H1 (cell line): ENCODE measurements at regions not wholly inside any gene's neighbourhood (a gene's known extent, or its start where the extent isn't known, plus 50 kb on each side); places are given as distances from the start of the nearest gene placed in this dataset.

Experiments used
- CTCF ChIA-PET: fragments of 300-600 bp; sonication (Branson Sonifier 250); formaldehyde crosslinking; loops from one replicate; lab custom pipeline; 2021; ENCODE audit not compliant: partially characterized antibody; lab: Charles Lee
- POLR2A ChIA-PET: fragments of 300-600 bp; sonication (Branson Sonifier 250); formaldehyde crosslinking; loops from one replicate; lab custom pipeline; 2021; ENCODE audit warnings: inconsistent platforms; ENCODE audit not compliant: partially characterized antibody; lab: Charles Lee
- DNase-seq, 2 experiments: peaks; one replicate each; pipeline versions ENCODE4 v3.0.0 to v3.0.0-alpha.2; 2010 to 2022; ENCODE audit warnings: low spot score in 2 of 2, low read depth in 1 of 2, mixed read lengths in 1 of 2
- FAIRE-seq: peaks from 2 replicates; lab custom pipeline; 2011; peaks lifted over from hg19 to GRCh38; lab: Jason Lieb, UNC
- H2AFZ ChIP-seq: 2 replicates; pipeline ENCODE4 v1.8.1; 2012; ENCODE audit warnings: low read length, inconsistent platforms
- H2AK5ac ChIP-seq: 2 replicates; pipeline ENCODE4 v1.6.1; 2013; ENCODE audit warnings: low read depth, low read length
- H2BK120ac ChIP-seq: replicated peaks from 2 replicates; pipeline ENCODE3; 2013; ENCODE audit warnings: low read depth, low read length, inconsistent platforms
- H2BK12ac ChIP-seq: 2 replicates; pipeline ENCODE4 v1.6.1; 2013; ENCODE audit warnings: low read depth, low read length
- H2BK15ac ChIP-seq: 2 replicates; pipeline ENCODE4 v1.6.1; 2013; ENCODE audit warnings: low read length
- H2BK20ac ChIP-seq: 2 replicates; pipeline ENCODE4 v1.6.1; 2013; ENCODE audit warnings: low read length
- H2BK5ac ChIP-seq: 2 replicates; pipeline ENCODE4 v1.6.1; 2013; ENCODE audit warnings: low read depth, low read length
- H3K14ac ChIP-seq: 2 replicates; pipeline ENCODE4 v1.6.1; 2013; ENCODE audit warnings: inconsistent platforms; ENCODE audit not compliant: insufficient read length
- H3K18ac ChIP-seq: 2 replicates; pipeline ENCODE4 v1.6.1; 2013; ENCODE audit warnings: low read length; ENCODE audit errors: extremely low read depth
- H3K23ac ChIP-seq: 2 replicates; pipeline ENCODE4 v1.6.1; 2013; ENCODE audit warnings: inconsistent platforms; ENCODE audit not compliant: insufficient read length
- H3K23me2 ChIP-seq: 2 replicates; pipeline ENCODE4 v1.6.1; 2013; ENCODE audit warnings: low read depth, low read length
- H3K27ac ChIP-seq: 2 replicates; pipeline ENCODE4 v1.6.1; 2011; ENCODE audit warnings: low read depth, low read length, inconsistent platforms
- H3K27me3 ChIP-seq, 4 experiments: replicated peaks in 1 of 4; 1 replicate in 1 of 4; 2 replicates in 3 of 4; pipeline versions ENCODE4 v1.6.1 to v1.8.1; 2011 to 2013; ENCODE audit warnings: low read length in 3 of 4, mild to moderate bottlenecking in 3 of 4, inconsistent platforms in 2 of 4, mixed read lengths in 2 of 4, moderate library complexity in 1 of 4; ENCODE audit not compliant: control insufficient read depth in 3 of 4, insufficient read depth in 3 of 4; ENCODE audit errors: extremely low read depth in 1 of 4
- H3K36me3 ChIP-seq, 4 experiments: 2 replicates each; pipeline versions ENCODE4 v1.6.1 to v1.8.1; 2011 to 2013; ENCODE audit warnings: mild to moderate bottlenecking in 4 of 4, low read length in 3 of 4, moderate library complexity in 2 of 4, control low read depth in 1 of 4, inconsistent platforms in 1 of 4; ENCODE audit not compliant: insufficient read depth in 4 of 4, control insufficient read depth in 2 of 4
- H3K4ac ChIP-seq: replicated peaks from 2 replicates; pipeline ENCODE3; 2013; ENCODE audit warnings: low read length, low read depth, mixed read lengths, inconsistent platforms; ENCODE audit not compliant: insufficient read length
- H3K4me1 ChIP-seq, 4 experiments: replicated peaks in 1 of 4; 1 replicate in 1 of 4; 2 replicates in 3 of 4; pipeline versions ENCODE4 v1.6.1 to v1.8.1; 2011 to 2013; ENCODE audit warnings: low read length in 3 of 4, inconsistent platforms in 2 of 4, mixed read lengths in 1 of 4; ENCODE audit not compliant: insufficient read depth in 4 of 4, control insufficient read depth in 3 of 4
- H3K4me2 ChIP-seq, 2 experiments: 2 replicates each; pipeline versions ENCODE4 v1.6.1 to v1.8.1; 2011 to 2013; ENCODE audit warnings: low read depth in 2 of 2, low read length in 2 of 2, control low read depth in 1 of 2, inconsistent platforms in 1 of 2, mild to moderate bottlenecking in 1 of 2; ENCODE audit not compliant: insufficient read depth in 1 of 2
- H3K4me3 ChIP-seq, 4 experiments: fragments of 200-600, 300-600 bp in 1 of 4; sonication (generic), shearing (Covaris generic), sonication (Bioruptor Twin) in 1 of 4; 2 replicates each; pipeline versions ENCODE4 v1.5.1 to v1.8.1; 2011 to 2016; ENCODE audit warnings: low read length in 4 of 4, low read depth in 3 of 4, control low read depth in 2 of 4, inconsistent platforms in 2 of 4, mild to moderate bottlenecking in 2 of 4, mixed read lengths in 1 of 4, moderate library complexity in 1 of 4; ENCODE audit not compliant: insufficient read depth in 2 of 4; ENCODE audit errors: extremely low read depth in 1 of 4
- H3K56ac ChIP-seq: replicated peaks from 2 replicates; pipeline ENCODE3; 2013; ENCODE audit warnings: low read depth, mild to moderate bottlenecking, mixed read lengths, low read length, inconsistent platforms; ENCODE audit not compliant: insufficient read length
- H3K79me1 ChIP-seq: 2 replicates; pipeline ENCODE4 v1.6.1; 2013; ENCODE audit warnings: low read depth, low read length, control low read depth
- H3K79me2 ChIP-seq, 2 experiments: 2 replicates each; pipeline versions ENCODE4 v1.6.1 to v1.8.1; 2012 to 2013; ENCODE audit warnings: low read length in 2 of 2, mild to moderate bottlenecking in 2 of 2, inconsistent platforms in 1 of 2; ENCODE audit not compliant: insufficient read depth in 2 of 2, control insufficient read depth in 1 of 2
- H3K9ac ChIP-seq, 4 experiments: replicated peaks in 1 of 4; 1 replicate in 1 of 4; 2 replicates in 3 of 4; pipeline versions ENCODE4 v1.6.1 to v1.8.1; 2011 to 2013; ENCODE audit warnings: low read depth in 3 of 4, low read length in 3 of 4, control low read depth in 2 of 4, mild to moderate bottlenecking in 2 of 4, moderate library complexity in 2 of 4, inconsistent platforms in 1 of 4; ENCODE audit errors: extremely low read depth in 1 of 4
- H3K9me3 ChIP-seq, 2 experiments: 2 replicates each; pipeline versions ENCODE4 v1.6.1 to v1.8.1; 2012 to 2013; ENCODE audit warnings: mild to moderate bottlenecking in 2 of 2, moderate library complexity in 2 of 2, control low read depth in 1 of 2, inconsistent platforms in 1 of 2, low read depth in 1 of 2, low read length in 1 of 2, mixed read lengths in 1 of 2; ENCODE audit not compliant: insufficient read depth in 2 of 2
- H4K20me1 ChIP-seq, 2 experiments: replicated peaks in 1 of 2; 2 replicates each; pipeline versions ENCODE3 to v1.8.1; 2011 to 2013; ENCODE audit warnings: inconsistent platforms in 2 of 2, low read length in 2 of 2, mild to moderate bottlenecking in 1 of 2; ENCODE audit not compliant: insufficient read depth in 2 of 2, control insufficient read depth in 1 of 2
- H4K5ac ChIP-seq: 2 replicates; pipeline ENCODE4 v1.6.1; 2013; ENCODE audit warnings: low read length, low read depth, mixed read lengths, inconsistent platforms; ENCODE audit not compliant: insufficient read length
- H4K8ac ChIP-seq: 2 replicates; pipeline ENCODE4 v1.8.0; 2013; ENCODE audit warnings: mild to moderate bottlenecking, moderate library complexity, low read length, inconsistent platforms; ENCODE audit not compliant: insufficient read depth; ENCODE audit errors: extremely low read depth
- H4K91ac ChIP-seq: replicated peaks from 2 replicates; pipeline ENCODE3; 2013; ENCODE audit warnings: low read length, mixed read lengths, inconsistent platforms; ENCODE audit not compliant: insufficient read length
- WGBS, 2 experiments: shearing (Covaris generic) in 1 of 2; methylation state at CpG; one replicate each; pipeline versions ENCODE4 v1.1.6 to v1.1.7; 2013 to 2015; ENCODE audit warnings: low lambda C conversion rate in 2 of 2, mixed read lengths in 2 of 2, inconsistent platforms in 1 of 2, low coverage in 1 of 2, missing lambda C conversion rate in 1 of 2; ENCODE audit not compliant: insufficient replicate concordance in 2 of 2, insufficient coverage in 1 of 2, insufficient read length in 1 of 2; ENCODE audit errors: extremely low coverage in 1 of 2, missing lambda C conversion rate in 1 of 2; 5-methylcytosine and 5-hydroxymethylcytosine counted together
- TF ChIP-seq, protein P1 (sequence below): fragments of 300-600 bp; sonication (generic); IDR thresholded peaks from 2 replicates; pipeline ENCODE4 v1.7.1; 2012; ENCODE audit warnings: low read length, moderate library complexity, mild to moderate bottlenecking, inconsistent platforms; ENCODE audit not compliant: insufficient replicate concordance

- no peak overlapping the region for H2BK15ac ChIP-seq
- H3K79me1 ChIP-seq = no peaks in the 10 kb centered on the region
- peaks cover 0 to 6% (median 0%) of the 10 kb centered on the region in 4 experiments; a peak in 1 of 7 replicates for H3K4me1 ChIP-seq
- H4K5ac ChIP-seq = no peak overlapping the region
- no peaks in the 10 kb centered on the region for H4K20me1 ChIP-seq
- H3K4ac ChIP-seq = no peak overlapping the region
- no peaks in the 10 kb centered on the region for H3K27me3 ChIP-seq
- 81% methylated on average over 3 of the region's 3 CpGs; no CpG with 5 or more reads in 1 of the 2 experiments for WGBS, 2 experiments
- no peak overlapping the region for H2AK5ac ChIP-seq
- no peak overlapping the region for H2BK20ac ChIP-seq
- no peak overlapping the region for H3K18ac ChIP-seq
- ChIA-PET POLR2A (no interaction called here), CTCF (no interaction called here)
- no peak overlapping the region for H2BK5ac ChIP-seq
- no peak overlapping the region for H4K8ac ChIP-seq
- FAIRE-seq (no peak), DNase-seq (no peak)
- H2BK12ac ChIP-seq = no peak overlapping the region
- peaks cover 0 to 8% of the 10 kb centered on the region in 2 experiments; a peak in 1 of 4 replicates for H3K9me3 ChIP-seq
- H3K79me2 ChIP-seq = no peaks in the 10 kb centered on the region
- no peaks in the 10 kb centered on the region for H3K36me3 ChIP-seq
- H3K23me2 ChIP-seq = no peaks in the 10 kb centered on the region
- no peak overlapping the region for H3K14ac ChIP-seq
- no peak overlapping the region for H3K4me3 ChIP-seq
- H3K9ac ChIP-seq = no peak overlapping the region
- H3K27ac ChIP-seq = no peak overlapping the region
- no peak overlapping the region for H2BK120ac ChIP-seq
- no peak overlapping the region for H3K23ac ChIP-seq
- H4K91ac ChIP-seq = no peak overlapping the region
- no peak overlapping the region for H3K4me2 ChIP-seq
- H3K56ac ChIP-seq = no peak overlapping the region
- H2AFZ ChIP-seq = no peak overlapping the region
- TF ChIP-seq, protein P1, sequence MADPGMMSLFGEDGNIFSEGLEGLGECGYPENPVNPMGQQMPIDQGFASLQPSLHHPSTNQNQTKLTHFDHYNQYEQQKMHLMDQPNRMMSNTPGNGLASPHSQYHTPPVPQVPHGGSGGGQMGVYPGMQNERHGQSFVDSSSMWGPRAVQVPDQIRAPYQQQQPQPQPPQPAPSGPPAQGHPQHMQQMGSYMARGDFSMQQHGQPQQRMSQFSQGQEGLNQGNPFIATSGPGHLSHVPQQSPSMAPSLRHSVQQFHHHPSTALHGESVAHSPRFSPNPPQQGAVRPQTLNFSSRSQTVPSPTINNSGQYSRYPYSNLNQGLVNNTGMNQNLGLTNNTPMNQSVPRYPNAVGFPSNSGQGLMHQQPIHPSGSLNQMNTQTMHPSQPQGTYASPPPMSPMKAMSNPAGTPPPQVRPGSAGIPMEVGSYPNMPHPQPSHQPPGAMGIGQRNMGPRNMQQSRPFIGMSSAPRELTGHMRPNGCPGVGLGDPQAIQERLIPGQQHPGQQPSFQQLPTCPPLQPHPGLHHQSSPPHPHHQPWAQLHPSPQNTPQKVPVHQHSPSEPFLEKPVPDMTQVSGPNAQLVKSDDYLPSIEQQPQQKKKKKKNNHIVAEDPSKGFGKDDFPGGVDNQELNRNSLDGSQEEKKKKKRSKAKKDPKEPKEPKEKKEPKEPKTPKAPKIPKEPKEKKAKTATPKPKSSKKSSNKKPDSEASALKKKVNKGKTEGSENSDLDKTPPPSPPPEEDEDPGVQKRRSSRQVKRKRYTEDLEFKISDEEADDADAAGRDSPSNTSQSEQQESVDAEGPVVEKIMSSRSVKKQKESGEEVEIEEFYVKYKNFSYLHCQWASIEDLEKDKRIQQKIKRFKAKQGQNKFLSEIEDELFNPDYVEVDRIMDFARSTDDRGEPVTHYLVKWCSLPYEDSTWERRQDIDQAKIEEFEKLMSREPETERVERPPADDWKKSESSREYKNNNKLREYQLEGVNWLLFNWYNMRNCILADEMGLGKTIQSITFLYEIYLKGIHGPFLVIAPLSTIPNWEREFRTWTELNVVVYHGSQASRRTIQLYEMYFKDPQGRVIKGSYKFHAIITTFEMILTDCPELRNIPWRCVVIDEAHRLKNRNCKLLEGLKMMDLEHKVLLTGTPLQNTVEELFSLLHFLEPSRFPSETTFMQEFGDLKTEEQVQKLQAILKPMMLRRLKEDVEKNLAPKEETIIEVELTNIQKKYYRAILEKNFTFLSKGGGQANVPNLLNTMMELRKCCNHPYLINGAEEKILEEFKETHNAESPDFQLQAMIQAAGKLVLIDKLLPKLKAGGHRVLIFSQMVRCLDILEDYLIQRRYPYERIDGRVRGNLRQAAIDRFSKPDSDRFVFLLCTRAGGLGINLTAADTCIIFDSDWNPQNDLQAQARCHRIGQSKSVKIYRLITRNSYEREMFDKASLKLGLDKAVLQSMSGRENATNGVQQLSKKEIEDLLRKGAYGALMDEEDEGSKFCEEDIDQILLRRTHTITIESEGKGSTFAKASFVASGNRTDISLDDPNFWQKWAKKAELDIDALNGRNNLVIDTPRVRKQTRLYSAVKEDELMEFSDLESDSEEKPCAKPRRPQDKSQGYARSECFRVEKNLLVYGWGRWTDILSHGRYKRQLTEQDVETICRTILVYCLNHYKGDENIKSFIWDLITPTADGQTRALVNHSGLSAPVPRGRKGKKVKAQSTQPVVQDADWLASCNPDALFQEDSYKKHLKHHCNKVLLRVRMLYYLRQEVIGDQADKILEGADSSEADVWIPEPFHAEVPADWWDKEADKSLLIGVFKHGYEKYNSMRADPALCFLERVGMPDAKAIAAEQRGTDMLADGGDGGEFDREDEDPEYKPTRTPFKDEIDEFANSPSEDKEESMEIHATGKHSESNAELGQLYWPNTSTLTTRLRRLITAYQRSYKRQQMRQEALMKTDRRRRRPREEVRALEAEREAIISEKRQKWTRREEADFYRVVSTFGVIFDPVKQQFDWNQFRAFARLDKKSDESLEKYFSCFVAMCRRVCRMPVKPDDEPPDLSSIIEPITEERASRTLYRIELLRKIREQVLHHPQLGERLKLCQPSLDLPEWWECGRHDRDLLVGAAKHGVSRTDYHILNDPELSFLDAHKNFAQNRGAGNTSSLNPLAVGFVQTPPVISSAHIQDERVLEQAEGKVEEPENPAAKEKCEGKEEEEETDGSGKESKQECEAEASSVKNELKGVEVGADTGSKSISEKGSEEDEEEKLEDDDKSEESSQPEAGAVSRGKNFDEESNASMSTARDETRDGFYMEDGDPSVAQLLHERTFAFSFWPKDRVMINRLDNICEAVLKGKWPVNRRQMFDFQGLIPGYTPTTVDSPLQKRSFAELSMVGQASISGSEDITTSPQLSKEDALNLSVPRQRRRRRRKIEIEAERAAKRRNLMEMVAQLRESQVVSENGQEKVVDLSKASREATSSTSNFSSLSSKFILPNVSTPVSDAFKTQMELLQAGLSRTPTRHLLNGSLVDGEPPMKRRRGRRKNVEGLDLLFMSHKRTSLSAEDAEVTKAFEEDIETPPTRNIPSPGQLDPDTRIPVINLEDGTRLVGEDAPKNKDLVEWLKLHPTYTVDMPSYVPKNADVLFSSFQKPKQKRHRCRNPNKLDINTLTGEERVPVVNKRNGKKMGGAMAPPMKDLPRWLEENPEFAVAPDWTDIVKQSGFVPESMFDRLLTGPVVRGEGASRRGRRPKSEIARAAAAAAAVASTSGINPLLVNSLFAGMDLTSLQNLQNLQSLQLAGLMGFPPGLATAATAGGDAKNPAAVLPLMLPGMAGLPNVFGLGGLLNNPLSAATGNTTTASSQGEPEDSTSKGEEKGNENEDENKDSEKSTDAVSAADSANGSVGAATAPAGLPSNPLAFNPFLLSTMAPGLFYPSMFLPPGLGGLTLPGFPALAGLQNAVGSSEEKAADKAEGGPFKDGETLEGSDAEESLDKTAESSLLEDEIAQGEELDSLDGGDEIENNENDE = no peak
Observed at GRCh38 chrX:30151964-30152363, 63.4 kb upstream of the MAGEB2 start.
